ENCODE measurements at regions not wholly inside any gene's neighbourhood (a gene's known extent, or its start where the extent isn't known, plus 50 kb on each side); places are given as distances from the start of the nearest gene placed in this dataset.

GRCh38 chr14:66311990-66312389 lies 174.2 kb upstream of the CCDC196 start:
- ATAC-seq (no peak), FAIRE-seq (no peak), DNase-seq (ENCODE audit: low read depth, low spot score) (no peak)
- WGBS (ENCODE audit: insufficient coverage, insufficient replicate concordance, low lambda C conversion rate, missing lambda C conversion rate) = 41% methylated on average over 5 of the region's 5 CpGs
- H3K4me2 ChIP-seq (ENCODE audit: control insufficient read depth, insufficient read depth) = no peak overlapping the region
- no peak overlapping the region for H3K4me3 ChIP-seq
- SMC1A ChIA-PET (ENCODE audit: uncharacterized antibody, unreplicated experiment) = no interaction called here
- H3K79me2 ChIP-seq (ENCODE audit: control insufficient read depth, insufficient read depth, low read length) = no peaks in the 10 kb centered on the region
- CTCF ChIA-PET = no interaction called here
- RAD21 ChIA-PET (ENCODE audit: unreplicated experiment) = no interaction called here
- H3K9me3 ChIP-seq (replicated peaks; ENCODE audit: control insufficient read depth, insufficient read depth, low read length) = no peaks in the 10 kb centered on the region; the same call in 2 of the 3 replicates
- no peak overlapping the region for H3K9ac ChIP-seq (ENCODE audit: control insufficient read depth, insufficient read depth, low read length)
- POLR2A ChIA-PET = no interaction called here
- no peaks in the 10 kb centered on the region for H3K36me3 ChIP-seq (ENCODE audit: control insufficient read depth in 2 of 2, insufficient read depth in 2 of 2, low read length in 1 of 2)
- H3K27me3 ChIP-seq (replicated peaks in 1 of 2; ENCODE audit: control insufficient read depth in 2 of 2, insufficient read depth in 2 of 2, low read length in 1 of 2) = no peaks in the 10 kb centered on the region
- no peak overlapping the region for H2AFZ ChIP-seq (ENCODE audit: control insufficient read depth, low read depth, low read length)
- H3K4me1 ChIP-seq (ENCODE audit: control insufficient read depth, insufficient read depth, low read length) = no peaks in the 10 kb centered on the region
- intact Hi-C loops (cut with micrococcal nuclease; ENCODE audit: unreplicated experiment) = no loop called here
- no peak overlapping the region for H3K27ac ChIP-seq (ENCODE audit: control insufficient read depth, insufficient read depth)
- BruUV-seq (replicated peaks) = no TSS peak
- no peaks in the 10 kb centered on the region for H4K20me1 ChIP-seq (ENCODE audit: control insufficient read depth, insufficient read depth)
- in situ Hi-C loops (cut with MboI) = no loop called here
- TF ChIP-seq ZNF687 (IDR thresholded peaks at IDR 0.05) (no peak), NFXL1 (IDR thresholded peaks at IDR 0.05; ENCODE audit: borderline replicate concordance) (no peak), MYB (IDR thresholded peaks at IDR 0.05; ENCODE audit: borderline replicate concordance, low read depth, low read length) (no peak), MEF2A (IDR thresholded peaks at IDR 0.05; ENCODE audit: insufficient read depth, low read depth, low read length) (no peak), ZNF24 (IDR thresholded peaks at IDR 0.05) (no peak), RELB (IDR thresholded peaks at IDR 0.05; ENCODE audit: low read depth) (no peak), CUX1 (IDR thresholded peaks at IDR 0.05; ENCODE audit: insufficient replicate concordance, low read depth, low read length) (no peak), TCF7 (IDR thresholded peaks at IDR 0.05; ENCODE audit: borderline replicate concordance) (no peak), EED (IDR thresholded peaks at IDR 0.05; ENCODE audit: low read depth) (no peak), HCFC1 (IDR thresholded peaks at IDR 0.05; ENCODE audit: low read length) (no peak), USF2 (IDR thresholded peaks at IDR 0.05; ENCODE audit: borderline replicate concordance, low read depth, low read length) (no peak), RAD21 (IDR thresholded peaks at IDR 0.05; ENCODE audit: insufficient read depth, low read depth, low read length) (no peak)

All from GM12878 (cell line).